ENCODE measurements at regions not wholly inside any gene's neighbourhood (a gene's known extent, or its start where the extent isn't known, plus 50 kb on each side); places are given as distances from the start of the nearest gene placed in this dataset.

- H3K9me3 Mint-ChIP-seq (ENCODE audit: unreplicated experiment): peaks cover 11% of the 10 kb centered on the region
- TF ChIP-seq, protein P1, sequence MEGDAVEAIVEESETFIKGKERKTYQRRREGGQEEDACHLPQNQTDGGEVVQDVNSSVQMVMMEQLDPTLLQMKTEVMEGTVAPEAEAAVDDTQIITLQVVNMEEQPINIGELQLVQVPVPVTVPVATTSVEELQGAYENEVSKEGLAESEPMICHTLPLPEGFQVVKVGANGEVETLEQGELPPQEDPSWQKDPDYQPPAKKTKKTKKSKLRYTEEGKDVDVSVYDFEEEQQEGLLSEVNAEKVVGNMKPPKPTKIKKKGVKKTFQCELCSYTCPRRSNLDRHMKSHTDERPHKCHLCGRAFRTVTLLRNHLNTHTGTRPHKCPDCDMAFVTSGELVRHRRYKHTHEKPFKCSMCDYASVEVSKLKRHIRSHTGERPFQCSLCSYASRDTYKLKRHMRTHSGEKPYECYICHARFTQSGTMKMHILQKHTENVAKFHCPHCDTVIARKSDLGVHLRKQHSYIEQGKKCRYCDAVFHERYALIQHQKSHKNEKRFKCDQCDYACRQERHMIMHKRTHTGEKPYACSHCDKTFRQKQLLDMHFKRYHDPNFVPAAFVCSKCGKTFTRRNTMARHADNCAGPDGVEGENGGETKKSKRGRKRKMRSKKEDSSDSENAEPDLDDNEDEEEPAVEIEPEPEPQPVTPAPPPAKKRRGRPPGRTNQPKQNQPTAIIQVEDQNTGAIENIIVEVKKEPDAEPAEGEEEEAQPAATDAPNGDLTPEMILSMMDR (IDR thresholded peaks at IDR 0.05; ENCODE audit: unreplicated experiment): no peak
- DNase-seq (ENCODE audit: low spot score): no peak
- H3K4me3 Mint-ChIP-seq (ENCODE audit: unreplicated experiment): no peak overlapping the region
- H3K27ac Mint-ChIP-seq (ENCODE audit: unreplicated experiment): no peak overlapping the region
- peaks cover 3% of the 10 kb centered on the region for H3K27me3 Mint-ChIP-seq (ENCODE audit: unreplicated experiment)
- H3K4me1 Mint-ChIP-seq (ENCODE audit: unreplicated experiment): peaks cover 5% of the 10 kb centered on the region
- peaks cover 17% of the 10 kb centered on the region for H3K36me3 Mint-ChIP-seq (ENCODE audit: low read depth, unreplicated experiment)
These were observed 77.5 kb upstream of the HABP2 start for GRCh38 chr10:113475381-113475807.

DNA sequence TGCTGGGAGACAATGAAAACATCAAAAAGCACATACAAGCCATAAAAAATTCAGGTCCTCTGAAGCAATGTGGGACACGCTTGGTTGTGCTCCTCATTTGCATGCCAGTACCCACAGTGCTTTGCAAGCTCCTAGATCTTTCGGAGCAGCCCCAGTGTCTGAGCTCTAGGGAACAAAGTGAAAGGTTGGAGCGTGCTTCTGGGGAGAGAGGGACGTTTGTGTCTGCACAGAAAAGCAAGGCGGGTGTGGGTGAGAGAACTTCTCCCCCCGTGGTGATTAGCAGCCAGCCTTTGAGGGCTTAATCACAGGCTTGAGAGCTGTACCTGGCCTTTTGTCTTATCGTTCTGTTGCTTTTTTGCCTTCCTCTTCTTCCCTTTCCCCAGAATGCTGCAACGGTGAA is 76.7 kb upstream of the HABP2 start:
- no peak overlapping the region for H3K27ac Mint-ChIP-seq (ENCODE audit: unreplicated experiment)
- peaks cover 3% of the 10 kb centered on the region for H3K27me3 Mint-ChIP-seq (ENCODE audit: unreplicated experiment)

GRCh38 chr10:113476673-113477072 is 76.2 kb upstream of the HABP2 start:
- Mint-ChIP-seq H3K9me3 (ENCODE audit: unreplicated experiment) (peaks cover 14% of the 10 kb centered on the region), H3K36me3 (ENCODE audit: low read depth, unreplicated experiment) (peaks cover 17% of the 10 kb centered on the region), H3K4me3 (ENCODE audit: unreplicated experiment) (no peak overlapping the region), H3K27me3 (ENCODE audit: unreplicated experiment) (peaks cover 3% of the 10 kb centered on the region), H3K27ac (ENCODE audit: unreplicated experiment) (no peak overlapping the region), H3K4me1 (ENCODE audit: unreplicated experiment) (peaks cover 5% of the 10 kb centered on the region)
- TF ChIP-seq, protein P1 (IDR thresholded peaks at IDR 0.05; ENCODE audit: unreplicated experiment): no peak
- DNase-seq (ENCODE audit: low spot score): no peak

More for the DNA sequence above, 76.7 kb upstream of the HABP2 start:
- DNase-seq (ENCODE audit: low spot score): no peak
- H3K36me3 Mint-ChIP-seq (ENCODE audit: low read depth, unreplicated experiment): peaks cover 17% of the 10 kb centered on the region
- H3K9me3 Mint-ChIP-seq (ENCODE audit: unreplicated experiment): peaks cover 14% of the 10 kb centered on the region
- TF ChIP-seq, protein P1 (IDR thresholded peaks at IDR 0.05; ENCODE audit: unreplicated experiment): no peak
- no peak overlapping the region for H3K4me3 Mint-ChIP-seq (ENCODE audit: unreplicated experiment)
- peaks cover 5% of the 10 kb centered on the region for H3K4me1 Mint-ChIP-seq (ENCODE audit: unreplicated experiment)

DNA sequence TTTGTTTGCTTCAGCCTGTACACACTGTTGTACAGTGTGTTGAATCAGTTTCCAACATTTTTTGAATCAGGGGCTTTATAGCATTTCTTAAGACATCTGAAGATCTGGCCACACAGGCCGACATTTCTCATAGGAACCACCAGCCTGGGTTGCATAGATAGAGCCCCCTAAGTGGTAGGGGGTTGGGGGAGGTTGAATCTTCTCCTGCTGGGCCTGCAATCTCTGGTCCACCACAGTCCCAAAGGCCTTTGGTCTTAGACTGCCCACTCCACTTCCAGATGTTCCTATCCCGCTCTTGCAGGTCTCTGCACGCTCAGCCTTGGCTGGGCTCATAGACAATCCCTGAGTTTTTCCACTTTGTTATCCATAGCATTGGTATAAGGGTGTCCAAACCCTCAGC is 75.4 kb upstream of the HABP2 start:
- Mint-ChIP-seq H3K27ac (ENCODE audit: unreplicated experiment) (no peak overlapping the region), H3K27me3 (ENCODE audit: unreplicated experiment) (peaks cover 3% of the 10 kb centered on the region), H3K9me3 (ENCODE audit: unreplicated experiment) (peaks cover 14% of the 10 kb centered on the region), H3K4me1 (ENCODE audit: unreplicated experiment) (peaks cover 5% of the 10 kb centered on the region), H3K36me3 (ENCODE audit: low read depth, unreplicated experiment) (peaks cover 17% of the 10 kb centered on the region), H3K4me3 (ENCODE audit: unreplicated experiment) (no peak overlapping the region)
- TF ChIP-seq, protein P1 (IDR thresholded peaks at IDR 0.05; ENCODE audit: unreplicated experiment): no peak
- no peak for DNase-seq (ENCODE audit: low spot score)

DNA sequence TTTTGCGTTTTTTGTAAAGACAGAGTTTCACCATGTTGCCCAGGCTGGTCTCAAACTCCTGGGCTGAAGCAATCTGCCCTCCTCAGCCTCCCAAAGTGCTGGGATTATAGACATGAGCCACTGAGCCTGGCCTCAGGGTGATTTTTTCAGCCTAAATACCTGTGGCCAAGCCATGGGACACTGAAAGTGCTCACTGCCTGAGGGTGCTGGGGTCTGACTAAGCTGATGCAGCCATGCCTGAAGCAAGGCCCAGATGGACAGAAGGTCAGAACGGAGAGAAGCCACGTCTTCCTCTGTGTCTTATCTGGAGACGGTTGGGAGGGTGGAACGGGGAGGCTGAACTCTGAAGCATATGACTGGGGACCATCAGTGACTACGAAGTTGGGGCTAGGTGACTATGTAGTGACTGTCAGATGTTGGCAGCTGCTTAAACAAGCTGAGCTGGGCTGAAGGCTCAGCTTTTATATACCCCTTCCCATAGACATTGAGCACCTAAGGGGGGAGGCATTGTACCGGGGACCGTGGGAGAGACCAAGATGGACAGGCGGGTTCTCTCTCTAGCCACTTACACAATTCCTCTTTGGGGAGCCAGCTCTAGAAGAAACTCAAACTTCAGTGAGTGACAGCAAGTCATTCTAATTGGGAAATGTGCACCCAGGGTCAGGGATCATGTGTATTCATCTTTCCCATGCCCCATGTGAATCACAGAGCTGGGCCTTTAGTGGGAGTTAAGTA is 73.3 kb upstream of the HABP2 start:
- H3K27ac Mint-ChIP-seq (ENCODE audit: unreplicated experiment): no peak overlapping the region
- H3K27me3 Mint-ChIP-seq (ENCODE audit: unreplicated experiment): peaks cover 2% of the 10 kb centered on the region
- peaks cover 14% of the 10 kb centered on the region for H3K9me3 Mint-ChIP-seq (ENCODE audit: unreplicated experiment)
- H3K4me1 Mint-ChIP-seq (ENCODE audit: unreplicated experiment): peaks cover 5% of the 10 kb centered on the region
- no peak for DNase-seq (ENCODE audit: low spot score)
- TF ChIP-seq, protein P1 (IDR thresholded peaks at IDR 0.05; ENCODE audit: unreplicated experiment): no peak
- H3K4me3 Mint-ChIP-seq (ENCODE audit: unreplicated experiment): no peak overlapping the region
- peaks cover 17% of the 10 kb centered on the region for H3K36me3 Mint-ChIP-seq (ENCODE audit: low read depth, unreplicated experiment)
